ENCODE measurements at regions not wholly inside any gene's neighbourhood (a gene's known extent, or its start where the extent isn't known, plus 50 kb on each side); places are given as distances from the start of the nearest gene placed in this dataset.

GRCh38 chr3:80099559-80100066, 331.8 kb upstream of the ROBO1 start:
- Histone ChIP-seq H3K4me3 (no peak overlapping the region), H3K4me2 (no peak overlapping the region), H3K27ac (no peak overlapping the region), H3K9me3 (no peaks in the 10 kb centered on the region), H3K4me1 (no peaks in the 10 kb centered on the region)
- TF ChIP-seq TFCP2L1 (CRISPR knock-in tag; IDR thresholded peaks at IDR 0.05) = no peak
- TF ChIP-seq PHF8 (IDR thresholded peaks at IDR 0.05; ENCODE audit: borderline replicate concordance, low read depth) = no peak
- TF ChIP-seq HOXA7 (CRISPR knock-in tag; IDR thresholded peaks at IDR 0.05) = no peak
- no peak for TF ChIP-seq ATOH8 (CRISPR knock-in tag; IDR thresholded peaks at IDR 0.05; ENCODE audit: low read depth)
- TF ChIP-seq ZC3H11A (IDR thresholded peaks at IDR 0.05) = no peak
- no peak for TF ChIP-seq MAFK (IDR thresholded peaks at IDR 0.05; ENCODE audit: partially characterized antibody)
- TF ChIP-seq HOXB5 (CRISPR knock-in tag; IDR thresholded peaks at IDR 0.05) = no peak
- no peak for TF ChIP-seq EHMT2 (IDR thresholded peaks at IDR 0.05; ENCODE audit: low read depth)
- DNase-seq (ENCODE audit: low read depth in 1 of 2, low spot score in 1 of 2) (no peak), FAIRE-seq (no peak), ATAC-seq (no peak)
- CTCF ChIA-PET = no interaction called here
- POLR2A ChIA-PET = no interaction called here
- 23% methylated on average over 1 of the region's 1 CpG for WGBS (ENCODE audit: missing lambda C conversion rate)

GRCh38 chr3:80097674-80098073, 329.9 kb upstream of the ROBO1 start:
- no peak for TF ChIP-seq NR3C1 (IDR thresholded peaks at IDR 0.05)
- TF ChIP-seq CHD2 (IDR thresholded peaks at IDR 0.05; ENCODE audit: low read length, partially characterized antibody) = no peak
- Histone ChIP-seq H3K27ac (no peak overlapping the region), H3K4me1 (no peaks in the 10 kb centered on the region), H3K4me2 (no peak overlapping the region), H3K4me3 (no peak overlapping the region), H3K9me3 (no peaks in the 10 kb centered on the region)
- FAIRE-seq = no peak
- ATAC-seq = no peak
- WGBS (ENCODE audit: missing lambda C conversion rate) = 14% methylated on average over 2 of the region's 2 CpGs
- DNase-seq (ENCODE audit: low read depth in 1 of 2, low spot score in 1 of 2) = no peak
- ChIA-PET POLR2A (no interaction called here), CTCF (no interaction called here)

GRCh38 chr3:80096909-80097308, 329.1 kb upstream of the ROBO1 start:
- ChIA-PET CTCF (no interaction called here), POLR2A (no interaction called here)
- Histone ChIP-seq H3K4me3 (no peak overlapping the region), H3K27ac (no peak overlapping the region), H3K9me3 (no peaks in the 10 kb centered on the region), H3K4me1 (no peaks in the 10 kb centered on the region), H3K4me2 (no peak overlapping the region)
- no peak for ATAC-seq
- 23% methylated on average over 2 of the region's 2 CpGs for WGBS (ENCODE audit: missing lambda C conversion rate)
- TF ChIP-seq ELK1 (IDR thresholded peaks at IDR 0.05; ENCODE audit: low read depth, low read length) (no peak), CBX8 (IDR thresholded peaks at IDR 0.05) (no peak), HES2 (IDR thresholded peaks at IDR 0.05) (no peak), HOXB5 (CRISPR knock-in tag; IDR thresholded peaks at IDR 0.05) (no peak), MAZ (IDR thresholded peaks at IDR 0.05; ENCODE audit: borderline replicate concordance, low read depth, low read length) (no peak), FOSL2 (IDR thresholded peaks at IDR 0.05) (no peak), FOSL2 (CRISPR knock-in tag; IDR thresholded peaks at IDR 0.05) (no peak), CHD2 (IDR thresholded peaks at IDR 0.05; ENCODE audit: low read length, partially characterized antibody) (no peak), ATOH8 (CRISPR knock-in tag; IDR thresholded peaks at IDR 0.05; ENCODE audit: low read depth) (no peak), TP53 (CRISPR knock-in tag; IDR thresholded peaks at IDR 0.05) (no peak), CBX2 (IDR thresholded peaks at IDR 0.05; ENCODE audit: borderline replicate concordance, low read depth) (no peak)
- no peak for DNase-seq (ENCODE audit: low read depth in 1 of 2, low spot score in 1 of 2)
- no peak for FAIRE-seq

- TF ChIP-seq CEBPB (IDR thresholded peaks at IDR 0.05) (no peak), RARB (CRISPR knock-in tag; IDR thresholded peaks at IDR 0.05) (no peak), JUN (IDR thresholded peaks at IDR 0.05) (no peak), ZFP36 (IDR thresholded peaks at IDR 0.05; ENCODE audit: borderline replicate concordance, partially characterized antibody) (no peak)
- H3K27ac ChIP-seq = no peak overlapping the region
- 42% methylated on average over 1 of the region's 1 CpG for WGBS (ENCODE audit: missing lambda C conversion rate)
- no peak overlapping the region for H3K4me2 ChIP-seq
- no peaks in the 10 kb centered on the region for H3K9me3 ChIP-seq
- ChIA-PET POLR2A (no interaction called here), CTCF (no interaction called here)
- H3K4me3 ChIP-seq = no peak overlapping the region
- DNase-seq (ENCODE audit: low read depth in 1 of 2, low spot score in 1 of 2) = no peak
- ATAC-seq = no peak
- FAIRE-seq = no peak
- H3K4me1 ChIP-seq = no peaks in the 10 kb centered on the region
Measured at GRCh38 chr3:80094589-80094988, 326.8 kb upstream of the ROBO1 start.

Data from A549 (cell line).